ENCODE measurements at regions not wholly inside any gene's neighbourhood (a gene's known extent, or its start where the extent isn't known, plus 50 kb on each side); places are given as distances from the start of the nearest gene placed in this dataset.
"Not testable (repeated sequence)": the region's sequence is repeated elsewhere in the genome, so short reads cannot be mapped to it uniquely, and the experiment has no call there.

- H3K4me3 ChIP-seq (ENCODE audit: low read depth, low read length); H3K27me3 ChIP-seq (ENCODE audit: control insufficient read depth, insufficient read depth, low read length); H3K36me3 ChIP-seq (ENCODE audit: control insufficient read depth, insufficient read depth, low read length); FAIRE-seq; DNase-seq (ENCODE audit: low read depth): not testable (repeated sequence)
Observed at GRCh38 chr17:64718816-64719215, 56.7 kb upstream of the SMURF2 start.

DNA sequence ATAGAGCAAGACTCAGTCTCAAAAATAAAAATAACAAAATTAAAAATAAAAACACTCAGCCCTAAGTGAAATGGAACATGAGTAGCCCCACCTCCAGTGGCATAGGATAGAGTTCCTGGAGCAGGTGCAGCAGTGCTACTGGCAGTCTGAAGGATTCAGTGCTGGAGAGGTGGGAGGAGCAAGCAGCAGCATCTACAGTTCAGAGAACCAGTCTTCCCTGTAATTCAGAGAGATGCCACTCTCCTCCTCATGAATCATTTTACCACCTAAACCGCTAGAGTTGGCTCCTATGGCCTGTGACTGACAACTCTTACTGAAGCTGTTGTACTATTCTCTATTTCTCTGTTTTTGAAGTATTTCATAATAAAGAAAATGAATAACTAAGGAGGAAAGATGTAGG, 56.0 kb upstream of the SMURF2 start:
- no peak for FAIRE-seq
- Histone ChIP-seq H3K4me3 (ENCODE audit: low read depth, low read length) (no peak overlapping the region), H3K27me3 (ENCODE audit: control insufficient read depth, insufficient read depth, low read length) (no peaks in the 10 kb centered on the region), H3K36me3 (ENCODE audit: control insufficient read depth, insufficient read depth, low read length) (no peaks in the 10 kb centered on the region)
- TF ChIP-seq CTCF (IDR thresholded peaks at IDR 0.05; ENCODE audit: insufficient read depth, low read length, severe bottlenecking): no peak
- peak; percentile 46 for DNase-seq (ENCODE audit: low read depth)

DNA sequence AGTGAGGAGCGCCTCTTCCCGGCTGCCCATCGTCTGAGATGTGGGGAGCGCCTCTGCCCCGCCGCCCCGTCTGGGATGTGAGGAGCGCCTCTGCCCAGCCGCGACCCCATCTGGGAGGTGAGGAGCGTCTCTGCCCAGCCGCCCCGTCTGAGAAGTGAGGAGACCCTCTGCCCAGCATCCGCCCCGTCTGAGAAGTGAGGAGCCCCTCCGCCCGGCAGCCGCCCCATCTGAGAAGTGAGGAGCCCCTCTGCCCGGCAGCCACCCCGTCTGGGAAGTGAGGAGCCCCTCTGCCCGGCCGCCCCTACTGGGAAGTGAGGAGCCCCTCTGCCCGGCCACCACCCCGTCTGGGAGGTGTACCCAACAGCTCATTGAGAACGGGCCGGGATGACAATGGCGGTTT, 54.4 kb upstream of the SMURF2 start:
- not testable (repeated sequence) for H3K27me3 ChIP-seq (ENCODE audit: control insufficient read depth, insufficient read depth, low read length); DNase-seq (ENCODE audit: low read depth); H3K4me3 ChIP-seq (ENCODE audit: low read depth, low read length); H3K36me3 ChIP-seq (ENCODE audit: control insufficient read depth, insufficient read depth, low read length); FAIRE-seq

DNA sequence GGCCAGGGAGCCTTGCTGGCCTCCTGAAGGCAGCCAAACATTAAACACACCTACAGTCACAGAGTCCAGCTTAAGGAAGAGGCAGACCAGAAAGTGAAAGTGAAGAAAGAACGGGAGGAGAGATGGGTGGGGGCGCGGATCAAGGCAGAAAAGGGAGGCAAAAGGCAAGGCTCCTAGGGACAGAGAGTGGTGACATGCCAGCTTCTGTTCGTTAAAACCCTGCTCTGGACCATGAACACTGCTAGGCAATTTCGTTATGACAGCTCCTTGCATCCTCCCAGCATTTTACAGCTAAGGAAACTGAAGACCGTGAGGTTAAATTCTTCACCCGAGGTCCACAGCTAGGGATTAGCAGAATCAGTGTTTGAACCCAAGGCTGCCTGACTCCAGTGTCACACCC, 51.7 kb upstream of the SMURF2 start:
- not testable (repeated sequence) for DNase-seq (ENCODE audit: low read depth); H3K36me3 ChIP-seq (ENCODE audit: control insufficient read depth, insufficient read depth, low read length); H3K27me3 ChIP-seq (ENCODE audit: control insufficient read depth, insufficient read depth, low read length); H3K4me3 ChIP-seq (ENCODE audit: low read depth, low read length)
- FAIRE-seq: peak; percentile 13

DNA sequence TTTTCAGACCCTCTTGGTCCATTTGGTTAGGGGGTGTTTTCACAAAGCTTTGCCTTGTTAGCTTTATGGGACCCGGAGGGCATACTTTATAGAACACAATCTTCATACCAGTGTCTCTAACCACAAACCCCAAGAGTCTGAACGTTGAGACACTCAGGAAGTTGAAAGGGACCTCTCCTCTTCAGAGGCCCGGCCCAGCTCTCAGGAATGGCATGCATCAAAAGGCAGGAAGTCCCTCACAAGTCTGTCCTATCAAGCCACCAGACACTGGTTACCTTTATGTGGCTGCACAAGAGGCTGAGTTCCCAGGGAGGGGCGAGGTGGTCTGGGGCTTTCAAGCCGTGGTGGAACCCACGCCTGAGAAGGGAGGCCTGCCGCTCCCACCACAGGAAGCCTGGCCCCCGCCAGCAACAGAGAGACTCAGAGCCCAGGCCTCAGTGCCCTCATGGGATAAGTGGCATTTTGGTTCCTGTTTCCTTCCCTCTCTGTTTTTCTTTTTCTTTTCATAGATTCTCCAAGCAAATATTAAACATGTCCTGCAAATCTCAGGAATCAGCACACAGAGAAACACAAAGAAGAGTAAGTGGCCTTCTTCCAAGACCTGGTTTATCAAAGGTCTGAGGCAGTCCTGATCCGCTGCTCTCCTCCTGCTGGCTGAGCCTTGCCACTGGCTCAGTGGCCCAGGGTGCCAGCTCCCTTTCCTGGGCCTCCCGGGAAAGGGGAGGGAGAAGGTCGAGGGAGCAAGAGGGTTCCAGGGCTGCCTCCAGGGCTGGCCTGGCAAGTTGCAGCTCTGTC, 50.6 kb upstream of the SMURF2 start:
- FAIRE-seq; H3K4me3 ChIP-seq (ENCODE audit: low read depth, low read length); DNase-seq (ENCODE audit: low read depth); H3K27me3 ChIP-seq (ENCODE audit: control insufficient read depth, insufficient read depth, low read length); H3K36me3 ChIP-seq (ENCODE audit: control insufficient read depth, insufficient read depth, low read length): not testable (repeated sequence)
